HCT116 (cell line): ENCODE measurements at regions not wholly inside any gene's neighbourhood (a gene's known extent, or its start where the extent isn't known, plus 50 kb on each side); places are given as distances from the start of the nearest gene placed in this dataset.

ENCODE experiments used
- ATAC-seq: fragments of 200-7000 bp; cut with Tn5 transposase; 2 replicates; pipeline ENCODE4 v1.9.1; 2020; ENCODE audit warnings: mild to moderate bottlenecking, moderate library complexity
- BruUV-seq: library from RNA; stranded (reverse); fragments of 400-500 nt; replicated peaks from 2 replicates; lab custom pipeline; 2021; lab: Mats Ljungman, UMichigan
- CTCF ChIA-PET: fragments of 300-600 bp; sonication (Branson Sonifier 250); formaldehyde crosslinking; loops from one replicate; lab custom pipeline; 2021; ENCODE audit warnings: antibody characterized with exemption; lab: Charles Lee
- POLR2A ChIA-PET: fragments of 300-600, 350-600 bp; sonication (Branson Sonifier 250); formaldehyde crosslinking; loops from one replicate; lab custom pipeline; 2021; ENCODE audit warnings: antibody characterized with exemption; lab: Charles Lee
- RAD21 ChIA-PET, 2 experiments: fragments of 300-600 bp; sonication (Branson Sonifier 250); formaldehyde crosslinking; loops; one replicate each; lab custom pipeline; 2023; ENCODE audit warnings: low total read pairs in 2 of 2; ENCODE audit not compliant: uncharacterized antibody in 2 of 2, unreplicated experiment in 2 of 2, low non-redundant PET in 1 of 2; lab: Charles Lee
- DNase-seq: peaks from one replicate; pipeline ENCODE4 v3.0.0-alpha.2; 2010; ENCODE audit warnings: low read depth, low spot score
- H2AFZ ChIP-seq: fragments of 200-600 bp; shearing (Covaris generic), sonication (generic); 2 replicates; pipeline ENCODE4 v1.6.1; 2017; ENCODE audit warnings: low read depth, mixed run types, mixed read lengths, antibody characterized with exemption, low read length; ENCODE audit not compliant: poor library complexity, severe bottlenecking
- H3K27ac ChIP-seq: 2 replicates; pipeline ENCODE4 v1.5.1; 2012; ENCODE audit warnings: low read depth, low read length
- H3K27me3 ChIP-seq: fragments of 200-600 bp; sonication (generic); 2 replicates; pipeline ENCODE4 v1.6.1; 2016; ENCODE audit warnings: mixed run types, low read length, mixed read lengths; ENCODE audit not compliant: insufficient read depth
- H3K36me3 ChIP-seq, 2 experiments: fragments of 200-500 bp in 1 of 2; fragments of 200-600 bp in 1 of 2; sonication (Bioruptor generic) in 1 of 2; sonication (generic) in 1 of 2; 2 replicates each; pipeline versions ENCODE4 v1.5.1 to v1.6.1; 2014 to 2016; ENCODE audit warnings: low read length in 2 of 2, inconsistent platforms in 1 of 2, mixed read lengths in 1 of 2, mixed run types in 1 of 2; ENCODE audit not compliant: insufficient read depth in 2 of 2, control insufficient read depth in 1 of 2
- H3K4me1 ChIP-seq, 2 experiments: fragments of 200-600 bp in 1 of 2; sonication (generic) in 1 of 2; 2 replicates each; pipeline versions ENCODE4 v1.5.1 to v1.6.1; 2012 to 2017; ENCODE audit warnings: low read length in 2 of 2, inconsistent platforms in 1 of 2, mild to moderate bottlenecking in 1 of 2, mixed read lengths in 1 of 2, mixed run types in 1 of 2, moderate library complexity in 1 of 2; ENCODE audit not compliant: insufficient read depth in 2 of 2, control insufficient read depth in 1 of 2
- H3K4me2 ChIP-seq: fragments of 200-600 bp; sonication (generic); 2 replicates; pipeline ENCODE4 v1.6.1; 2017; ENCODE audit warnings: mixed run types, low read length, mixed read lengths
- H3K4me3 ChIP-seq, 2 experiments: fragments of 200-600 bp in 1 of 2; sonication (generic) in 1 of 2; replicated peaks in 1 of 2; 2 replicates each; pipeline ENCODE4 v1.5.1; 2011 to 2016; ENCODE audit warnings: low read length in 2 of 2, control low read depth in 1 of 2, low read depth in 1 of 2, mild to moderate bottlenecking in 1 of 2, mixed read lengths in 1 of 2, mixed run types in 1 of 2
- H3K79me2 ChIP-seq: fragments of 200-600 bp; sonication (generic); 2 replicates; pipeline ENCODE4 v1.6.1; 2017; ENCODE audit warnings: mild to moderate bottlenecking, mixed run types, low read length, moderate library complexity, mixed read lengths; ENCODE audit not compliant: insufficient read depth
- H3K9ac ChIP-seq: fragments of 200-600 bp; sonication (generic); 2 replicates; pipeline ENCODE4 v1.6.1; 2016; ENCODE audit warnings: low read length, mixed read lengths
- H3K9me2 ChIP-seq: fragments of 200-600 bp; sonication (generic), shearing (Covaris generic); 2 replicates; pipeline ENCODE4 v1.6.1; 2017; ENCODE audit warnings: mixed run types, mild to moderate bottlenecking, moderate library complexity; ENCODE audit not compliant: insufficient read depth
- H3K9me3 ChIP-seq, 2 experiments: fragments of 200-500 bp in 1 of 2; fragments of 200-600 bp in 1 of 2; sonication (Bioruptor generic) in 1 of 2; sonication (generic) in 1 of 2; 2 replicates each; pipeline ENCODE4 v1.6.1; 2014 to 2017; ENCODE audit warnings: low read length in 2 of 2, mixed read lengths in 2 of 2, inconsistent platforms in 1 of 2, low read depth in 1 of 2, mild to moderate bottlenecking in 1 of 2, mixed run types in 1 of 2, moderate library complexity in 1 of 2; ENCODE audit not compliant: control insufficient read depth in 1 of 2, insufficient read depth in 1 of 2
- H4K20me1 ChIP-seq: fragments of 200-600 bp; sonication (generic), shearing (Covaris generic); 2 replicates; pipeline ENCODE4 v1.6.1; 2017; ENCODE audit warnings: mixed run types, mild to moderate bottlenecking, moderate library complexity; ENCODE audit not compliant: insufficient read depth
- ATF3 ChIP-seq: IDR thresholded peaks from 2 replicates; pipeline ENCODE4 v1.6.1; 2012
- CBX3 ChIP-seq: IDR thresholded peaks from 2 replicates; pipeline ENCODE4 v1.6.1; 2012; ENCODE audit warnings: low read depth
- ELF1 ChIP-seq: IDR thresholded peaks from 2 replicates; pipeline ENCODE4 v1.6.1; 2012; ENCODE audit warnings: low read depth, borderline replicate concordance
- EZH2 ChIP-seq: fragments of 200-600 bp; sonication (generic); IDR thresholded peaks from 2 replicates; pipeline ENCODE4 v1.6.1; 2017; ENCODE audit warnings: antibody characterized with exemption, mixed run types
- EZH2phosphoT487 ChIP-seq: fragments of 200-600 bp; IDR thresholded peaks from 2 replicates; pipeline ENCODE4 v1.6.1; 2018; ENCODE audit warnings: antibody characterized with exemption, borderline replicate concordance
- FOSL1 ChIP-seq: IDR thresholded peaks from 2 replicates; pipeline ENCODE4 v1.6.1; 2012; ENCODE audit warnings: low read depth
- JUND ChIP-seq: IDR thresholded peaks from 2 replicates; pipeline ENCODE4 v1.6.1; 2012
- POLR2A ChIP-seq: IDR thresholded peaks from 2 replicates; pipeline ENCODE4 v1.7.0; 2011; ENCODE audit warnings: borderline replicate concordance; ENCODE audit not compliant: insufficient read depth, insufficient read length; ENCODE audit errors: extremely low read depth
- RAD21 ChIP-seq: IDR thresholded peaks from 2 replicates; pipeline ENCODE4 v1.6.1; 2012; ENCODE audit warnings: low read depth, mild to moderate bottlenecking
- REST ChIP-seq: IDR thresholded peaks from 2 replicates; pipeline ENCODE4 v1.6.1; 2012; ENCODE audit warnings: low read depth
- SIN3A ChIP-seq: IDR thresholded peaks from 2 replicates; pipeline ENCODE4 v1.6.1; 2012; ENCODE audit warnings: low read depth
- SP1 ChIP-seq: IDR thresholded peaks from 2 replicates; pipeline ENCODE4 v1.6.1; 2012; ENCODE audit warnings: low read depth
- SRF ChIP-seq: IDR thresholded peaks from 2 replicates; pipeline ENCODE4 v1.6.1; 2012; ENCODE audit warnings: low read depth
- ZNF274 ChIP-seq: fragments of 200-500 bp; sonication (Bioruptor generic); IDR thresholded peaks from 2 replicates; pipeline ENCODE4 v1.6.1; 2014; ENCODE audit warnings: mild to moderate bottlenecking, low read depth, low read length, inconsistent platforms
- intact Hi-C: fragments of 100-400 bp; cut with micrococcal nuclease; formaldehyde crosslinking; loops from 2 replicates; pipeline ENCODE4 v1.10.0; 2022
- TF ChIP-seq, protein P1 (sequence below): IDR thresholded peaks from 2 replicates; pipeline ENCODE4 v1.6.1; 2012
- TF ChIP-seq, protein P2 (sequence below): IDR thresholded peaks from 2 replicates; pipeline ENCODE4 v1.6.1; 2011; ENCODE audit warnings: mild to moderate bottlenecking, low read length, moderate library complexity; ENCODE audit not compliant: insufficient replicate concordance; ENCODE audit errors: extremely low read depth

- BruUV-seq: no TSS peak
- DNase-seq (no peak), ATAC-seq (no peak)
- ChIA-PET RAD21 (no interaction called here), CTCF (no interaction called here), POLR2A (no interaction called here)
- intact Hi-C loops: no loop called here
- Histone ChIP-seq H4K20me1 (no peaks in the 10 kb centered on the region), H3K4me3 (no peak overlapping the region), H3K4me1 (no peaks in the 10 kb centered on the region), H3K9ac (no peak overlapping the region), H2AFZ (no peak overlapping the region), H3K9me2 (no peaks in the 10 kb centered on the region), H3K79me2 (no peaks in the 10 kb centered on the region), H3K9me3 (no peaks in the 10 kb centered on the region), H3K4me2 (no peak overlapping the region), H3K27ac (no peak overlapping the region), H3K27me3 (no peaks in the 10 kb centered on the region), H3K36me3 (no peaks in the 10 kb centered on the region)
- TF ChIP-seq ELF1 (no peak), POLR2A (no peak), SIN3A (no peak), ATF3 (no peak), RAD21 (no peak), EZH2 (no peak), ZNF274 (no peak), EZH2phosphoT487 (no peak), JUND (no peak), SP1 (no peak), REST (no peak), CBX3 (no peak), SRF (no peak), FOSL1 (no peak)
- TF ChIP-seq, protein P1, sequence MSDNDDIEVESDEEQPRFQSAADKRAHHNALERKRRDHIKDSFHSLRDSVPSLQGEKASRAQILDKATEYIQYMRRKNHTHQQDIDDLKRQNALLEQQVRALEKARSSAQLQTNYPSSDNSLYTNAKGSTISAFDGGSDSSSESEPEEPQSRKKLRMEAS: no peak
- TF ChIP-seq, protein P2, sequence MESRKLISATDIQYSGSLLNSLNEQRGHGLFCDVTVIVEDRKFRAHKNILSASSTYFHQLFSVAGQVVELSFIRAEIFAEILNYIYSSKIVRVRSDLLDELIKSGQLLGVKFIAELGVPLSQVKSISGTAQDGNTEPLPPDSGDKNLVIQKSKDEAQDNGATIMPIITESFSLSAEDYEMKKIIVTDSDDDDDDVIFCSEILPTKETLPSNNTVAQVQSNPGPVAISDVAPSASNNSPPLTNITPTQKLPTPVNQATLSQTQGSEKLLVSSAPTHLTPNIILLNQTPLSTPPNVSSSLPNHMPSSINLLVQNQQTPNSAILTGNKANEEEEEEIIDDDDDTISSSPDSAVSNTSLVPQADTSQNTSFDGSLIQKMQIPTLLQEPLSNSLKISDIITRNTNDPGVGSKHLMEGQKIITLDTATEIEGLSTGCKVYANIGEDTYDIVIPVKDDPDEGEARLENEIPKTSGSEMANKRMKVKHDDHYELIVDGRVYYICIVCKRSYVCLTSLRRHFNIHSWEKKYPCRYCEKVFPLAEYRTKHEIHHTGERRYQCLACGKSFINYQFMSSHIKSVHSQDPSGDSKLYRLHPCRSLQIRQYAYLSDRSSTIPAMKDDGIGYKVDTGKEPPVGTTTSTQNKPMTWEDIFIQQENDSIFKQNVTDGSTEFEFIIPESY: no peak
These were observed 418.6 kb downstream of the TSN start for GRCh38 chr2:122174061-122174460.
